Stimulated activated CD4-positive, alpha-beta T cell treated with anti-CD3 and anti-CD28 coated beads, Interleukin-4, amount 100 ng/mL, for 24 hours (primary cell): ENCODE measurements at regions not wholly inside any gene's neighbourhood (a gene's known extent, or its start where the extent isn't known, plus 50 kb on each side); places are given as distances from the start of the nearest gene placed in this dataset.

Source experiments
- DNase-seq: peaks from one replicate; pipeline ENCODE4 v3.0.0-alpha.2; 2020

GRCh38 chr9:95666096-95666784 is 149.5 kb upstream of the PTCH1 start:
- no peak for DNase-seq

GRCh38 chr9:95653246-95653645 is 136.5 kb upstream of the PTCH1 start:
- DNase-seq: no peak

GRCh38 chr9:95650720-95651119 is 133.9 kb upstream of the PTCH1 start:
- no peak for DNase-seq

- no peak for DNase-seq
Measured at GRCh38 chr9:95649801-95650213, 133.0 kb upstream of the PTCH1 start.

GRCh38 chr9:95648225-95648624 is 131.5 kb upstream of the PTCH1 start:
- no peak for DNase-seq

GRCh38 chr9:95645992-95646391 is 129.2 kb upstream of the PTCH1 start:
- no peak for DNase-seq

GRCh38 chr9:95645579-95645978 is 128.8 kb upstream of the PTCH1 start:
- no peak for DNase-seq

- no peak for DNase-seq
Measured at GRCh38 chr9:95644377-95644776, 127.6 kb upstream of the PTCH1 start.

- DNase-seq: no peak
Measured at GRCh38 chr9:95643619-95644018, 126.8 kb upstream of the PTCH1 start.

- DNase-seq: no peak
Measured at GRCh38 chr9:95642189-95642588, 125.4 kb upstream of the PTCH1 start.

GRCh38 chr9:95641586-95641985 is 124.8 kb upstream of the PTCH1 start:
- DNase-seq: no peak

GRCh38 chr9:95640336-95640735 is 123.6 kb upstream of the PTCH1 start:
- DNase-seq: no peak

GRCh38 chr9:95635986-95636671 is 119.4 kb upstream of the PTCH1 start:
- no peak for DNase-seq

- no peak for DNase-seq
Measured at GRCh38 chr9:95634536-95634935, 117.8 kb upstream of the PTCH1 start.

GRCh38 chr9:95634114-95634513 is 117.3 kb upstream of the PTCH1 start:
- no peak for DNase-seq

GRCh38 chr9:95629585-95629984 is 112.8 kb upstream of the PTCH1 start:
- DNase-seq: no peak

- DNase-seq: no peak
Measured at GRCh38 chr9:95627802-95628201, 111.0 kb upstream of the PTCH1 start.

GRCh38 chr9:95626885-95627558 is 110.3 kb upstream of the PTCH1 start:
- DNase-seq: peak; percentile 48

GRCh38 chr9:95626341-95626740 is 109.6 kb upstream of the PTCH1 start:
- no peak for DNase-seq

- DNase-seq: no peak
Measured at GRCh38 chr9:95623640-95624039, 106.9 kb upstream of the PTCH1 start.

- DNase-seq: no peak
Measured at GRCh38 chr9:95620722-95621121, 104.0 kb upstream of the PTCH1 start.

- DNase-seq: no peak
Measured at GRCh38 chr9:95620314-95620713, 103.5 kb upstream of the PTCH1 start.

GRCh38 chr9:95615246-95615645 is 98.5 kb upstream of the PTCH1 start:
- DNase-seq: no peak

GRCh38 chr9:95613670-95614069 is 96.9 kb upstream of the PTCH1 start:
- no peak for DNase-seq
